B cell (primary cell): ENCODE measurements at regions not wholly inside any gene's neighbourhood (a gene's known extent, or its start where the extent isn't known, plus 50 kb on each side); places are given as distances from the start of the nearest gene placed in this dataset.

Source experiments
- ATAC-seq: fragments of 200-7000 bp; cut with Tn5 transposase; one replicate; pipeline ENCODE4 v1.10.0; 2021; ENCODE audit warnings: low read depth, mild to moderate bottlenecking, moderate number of reproducible peaks, moderate library complexity
- CTCF ChIA-PET: fragments of 350-600 bp; sonication (Branson Sonifier 250); formaldehyde crosslinking; loops from one replicate; lab custom pipeline; 2021; ENCODE audit warnings: antibody characterized with exemption, inconsistent platforms; lab: Charles Lee
- POLR2A ChIA-PET: fragments of 350-600 bp; sonication (Branson Sonifier 250); formaldehyde crosslinking; loops from one replicate; lab custom pipeline; 2021; ENCODE audit warnings: antibody characterized with exemption; lab: Charles Lee
- DNase-seq: peaks from one replicate; pipeline ENCODE4 v3.0.0; 2013
- H2AFZ ChIP-seq: 2 replicates; pipeline ENCODE4 v1.6.1; 2012; ENCODE audit warnings: mild to moderate bottlenecking, low read depth, low read length; ENCODE audit not compliant: insufficient read depth, poor library complexity, severe bottlenecking
- H3K27ac ChIP-seq, 2 donors: 1 replicate in 1 of 2; 2 replicates in 1 of 2; pipeline ENCODE4 v1.5.1; 2012 to 2013; ENCODE audit warnings: low read length in 2 of 2, mild to moderate bottlenecking in 2 of 2, moderate library complexity in 1 of 2
- H3K27me3 ChIP-seq, 4 experiments: fragments of 200-600 bp in 1 of 4; sonication (generic) in 1 of 4; replicated peaks in 1 of 4; 1 replicate in 2 of 4; 2 replicates in 2 of 4; pipeline versions ENCODE4 v1.6.1 to v1.7.0; 2013 to 2016; ENCODE audit warnings: low read length in 3 of 4, mild to moderate bottlenecking in 2 of 4, mixed read lengths in 1 of 4, moderate library complexity in 1 of 4; ENCODE audit not compliant: insufficient read depth in 4 of 4, control insufficient read depth in 3 of 4; ENCODE audit errors: control extremely low read depth in 1 of 4
- H3K36me3 ChIP-seq, 2 experiments: replicated peaks in 1 of 2; 1 replicate in 1 of 2; 2 replicates in 1 of 2; pipeline versions ENCODE4 v1.6.1 to v1.7.1; 2013; ENCODE audit warnings: low read length in 1 of 2; ENCODE audit not compliant: insufficient read depth in 2 of 2, control insufficient read depth in 1 of 2; ENCODE audit errors: control extremely low read depth in 1 of 2, extremely low read depth in 1 of 2
- H3K4me1 ChIP-seq, 2 donors: fragments of 200-600 bp in 1 of 2; sonication (generic) in 1 of 2; 1 replicate in 1 of 2; 2 replicates in 1 of 2; pipeline versions ENCODE4 v1.5.1 to v1.6.1; 2013 to 2017; ENCODE audit warnings: low read length in 2 of 2; ENCODE audit not compliant: control insufficient read depth in 2 of 2, insufficient read depth in 2 of 2
- H3K4me2 ChIP-seq: replicated peaks from 2 replicates; pipeline ENCODE3; 2012; ENCODE audit warnings: mild to moderate bottlenecking, low read depth, low read length; ENCODE audit not compliant: poor library complexity, severe bottlenecking
- H3K4me3 ChIP-seq, 5 experiments: fragments of 200-600 bp in 1 of 5; sonication (generic) in 1 of 5; 1 replicate in 3 of 5; 2 replicates in 2 of 5; pipeline versions ENCODE4 v1.5.1 to v1.7.0; 2011 to 2016; ENCODE audit warnings: low read length in 4 of 5, mild to moderate bottlenecking in 4 of 5, low read depth in 2 of 5, control low read depth in 1 of 5, moderate library complexity in 1 of 5; ENCODE audit not compliant: insufficient read depth in 1 of 5; ENCODE audit errors: control extremely low read depth in 1 of 5, extremely low read depth in 1 of 5
- H3K79me2 ChIP-seq: fragments of 200-600 bp; sonication (generic); one replicate; pipeline ENCODE4 v1.6.0; 2016; ENCODE audit warnings: low read length; ENCODE audit not compliant: control insufficient read depth, insufficient read depth
- H3K9ac ChIP-seq: fragments of 200-600 bp; sonication (generic); 2 replicates; pipeline ENCODE4 v1.6.1; 2017; ENCODE audit warnings: mild to moderate bottlenecking, low read length, moderate library complexity
- H3K9me3 ChIP-seq, 3 donors: one replicate each; pipeline versions ENCODE4 v1.6.1 to v1.7.1; 2013; ENCODE audit warnings: low read length in 2 of 3; ENCODE audit not compliant: control insufficient read depth in 2 of 3, insufficient read depth in 1 of 3; ENCODE audit errors: control extremely low read depth in 1 of 3
- H4K20me1 ChIP-seq: 2 replicates; pipeline ENCODE4 v1.6.0; 2012; ENCODE audit warnings: mild to moderate bottlenecking, low read length; ENCODE audit not compliant: insufficient read depth, control insufficient read depth, poor library complexity, severe bottlenecking
- H3K27ac Mint-ChIP-seq: one replicate; pipeline ENCODE4 v1.8.0; 2021; ENCODE audit warnings: mixed read lengths
- H3K27me3 Mint-ChIP-seq: one replicate; pipeline ENCODE4 v1.8.0; 2021; ENCODE audit warnings: mixed read lengths
- H3K4me1 Mint-ChIP-seq: one replicate; pipeline ENCODE4 v1.8.0; 2021; ENCODE audit warnings: mixed read lengths
- H3K4me3 Mint-ChIP-seq: one replicate; pipeline ENCODE4 v1.8.0; 2021; ENCODE audit warnings: mixed read lengths
- H3K9me3 Mint-ChIP-seq: one replicate; pipeline ENCODE4 v1.8.0; 2022; ENCODE audit warnings: mixed read lengths; ENCODE audit not compliant: insufficient read depth
- EZH2 ChIP-seq: IDR thresholded peaks from 2 replicates; pipeline ENCODE4 v1.6.1; 2012; ENCODE audit warnings: borderline replicate concordance, low read depth, mild to moderate bottlenecking, moderate library complexity, low read length; ENCODE audit not compliant: insufficient read depth, poor library complexity, severe bottlenecking
- WGBS: methylation state at CpG from one replicate; pipeline ENCODE4 v1.1.5; 2013; ENCODE audit warnings: missing lambda C conversion rate; ENCODE audit not compliant: insufficient coverage; 5-methylcytosine and 5-hydroxymethylcytosine counted together
- intact Hi-C: fragments of 100-400 bp; cut with micrococcal nuclease; formaldehyde crosslinking; loops from one replicate; pipeline ENCODE4 v1.10.0; 2022
- TF ChIP-seq, protein P1 (sequence below): fragments of 200-600 bp; IDR thresholded peaks from one replicate; pipeline ENCODE4 v1.8.0; 2022; ENCODE audit warnings: antibody characterized with exemption, mild to moderate bottlenecking

DNA sequence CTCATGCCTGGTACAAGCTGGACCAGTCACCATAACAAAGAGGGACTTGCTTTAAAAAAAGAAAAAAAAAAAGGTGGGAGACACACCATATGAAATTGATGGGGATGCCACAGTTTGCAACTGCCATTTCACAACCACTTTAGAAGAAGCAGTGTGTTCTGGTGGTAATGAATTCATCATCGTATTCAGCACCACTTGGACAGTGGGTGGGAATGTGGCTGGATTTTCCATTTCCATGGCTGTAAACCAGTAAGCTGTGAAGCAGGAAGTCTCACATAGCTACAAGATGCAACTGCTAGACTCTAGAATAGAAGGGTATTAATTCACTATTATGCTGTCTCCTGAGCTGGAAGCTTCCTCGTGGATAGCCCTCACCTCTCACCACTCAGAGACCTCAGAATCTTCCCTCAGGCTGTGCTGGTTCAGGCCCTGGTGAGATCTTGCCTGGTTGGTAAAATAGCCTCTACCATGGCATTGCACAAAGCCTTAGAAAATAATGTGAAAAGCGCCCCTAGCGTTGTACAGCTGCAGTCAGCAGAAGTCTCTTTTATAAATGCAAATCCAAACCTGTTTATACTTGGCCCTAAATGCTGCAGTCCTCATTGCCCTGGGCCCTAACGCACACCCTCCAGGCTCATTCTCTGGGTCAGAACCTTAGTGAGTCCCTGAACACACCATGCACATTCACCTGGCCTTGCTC, 150.7 kb downstream of the KCTD15 start:
- no peak overlapping the region for H2AFZ ChIP-seq
- Mint-ChIP-seq H3K27ac (no peak overlapping the region), H3K4me3 (no peak overlapping the region), H3K9me3 (no peaks in the 10 kb centered on the region), H3K27me3 (peaks cover 8% of the 10 kb centered on the region), H3K4me1 (no peaks in the 10 kb centered on the region)
- H3K9me3 ChIP-seq = peaks cover 0 to 6% (median 0%) of the 10 kb centered on the region in 3 donors
- ChIA-PET CTCF (interaction anchor here (0.7 kb wide), 1 partner anchor 712 kb away, joined by 3 read pairs; no protein-coding TSS in a partner anchor), POLR2A (no interaction called here)
- H3K4me1 ChIP-seq = no peaks in the 10 kb centered on the region
- no peaks in the 10 kb centered on the region for H4K20me1 ChIP-seq
- no peak overlapping the region for H3K9ac ChIP-seq
- intact Hi-C loops = no loop called here
- H3K4me2 ChIP-seq = no peak overlapping the region
- TF ChIP-seq EZH2 = no peak
- TF ChIP-seq, protein P1, sequence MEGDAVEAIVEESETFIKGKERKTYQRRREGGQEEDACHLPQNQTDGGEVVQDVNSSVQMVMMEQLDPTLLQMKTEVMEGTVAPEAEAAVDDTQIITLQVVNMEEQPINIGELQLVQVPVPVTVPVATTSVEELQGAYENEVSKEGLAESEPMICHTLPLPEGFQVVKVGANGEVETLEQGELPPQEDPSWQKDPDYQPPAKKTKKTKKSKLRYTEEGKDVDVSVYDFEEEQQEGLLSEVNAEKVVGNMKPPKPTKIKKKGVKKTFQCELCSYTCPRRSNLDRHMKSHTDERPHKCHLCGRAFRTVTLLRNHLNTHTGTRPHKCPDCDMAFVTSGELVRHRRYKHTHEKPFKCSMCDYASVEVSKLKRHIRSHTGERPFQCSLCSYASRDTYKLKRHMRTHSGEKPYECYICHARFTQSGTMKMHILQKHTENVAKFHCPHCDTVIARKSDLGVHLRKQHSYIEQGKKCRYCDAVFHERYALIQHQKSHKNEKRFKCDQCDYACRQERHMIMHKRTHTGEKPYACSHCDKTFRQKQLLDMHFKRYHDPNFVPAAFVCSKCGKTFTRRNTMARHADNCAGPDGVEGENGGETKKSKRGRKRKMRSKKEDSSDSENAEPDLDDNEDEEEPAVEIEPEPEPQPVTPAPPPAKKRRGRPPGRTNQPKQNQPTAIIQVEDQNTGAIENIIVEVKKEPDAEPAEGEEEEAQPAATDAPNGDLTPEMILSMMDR = no peak
- no peak overlapping the region for H3K27ac ChIP-seq
- no peaks in the 10 kb centered on the region for H3K79me2 ChIP-seq
- H3K27me3 ChIP-seq = no peaks in the 10 kb centered on the region
- 76% methylated on average over 5 of the region's 5 CpGs for WGBS
- ATAC-seq = no peak
- no peak for DNase-seq
- H3K4me3 ChIP-seq = no peak overlapping the region
- H3K36me3 ChIP-seq = no peaks in the 10 kb centered on the region

DNA sequence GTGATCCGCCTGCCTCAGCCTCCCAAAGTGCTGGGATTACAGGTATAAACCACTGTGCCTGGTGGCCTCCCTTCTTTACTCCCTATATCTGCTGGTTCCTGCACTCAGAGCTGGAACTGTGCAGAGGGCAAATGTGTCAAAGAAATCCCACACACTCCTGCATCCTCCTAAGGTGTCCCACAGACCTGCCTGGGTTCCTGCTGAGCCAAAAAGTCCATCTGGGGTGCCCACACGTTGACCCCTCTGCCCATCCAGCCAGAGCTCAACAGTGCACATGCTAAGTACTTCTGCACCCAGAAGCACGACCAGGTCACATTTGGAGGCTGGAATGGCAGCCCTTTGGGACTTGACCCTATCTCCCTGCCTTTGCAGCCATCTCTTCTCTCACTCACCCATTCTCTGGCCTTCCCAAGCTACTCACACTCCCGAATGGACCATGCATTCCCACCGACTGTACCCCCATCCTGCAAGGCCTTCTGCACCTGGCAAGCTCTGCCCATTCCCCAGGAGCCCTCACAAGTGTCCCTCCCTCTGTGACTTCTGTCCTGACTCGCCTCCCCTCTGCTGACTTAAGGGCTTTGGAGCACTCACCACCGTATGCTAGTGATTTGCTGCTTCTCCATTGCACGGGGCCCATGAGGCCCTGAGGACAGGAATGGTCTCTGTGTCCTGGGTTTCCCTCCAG, 152.1 kb downstream of the KCTD15 start:
- no peak for DNase-seq

More for the DNA sequence above, 152.1 kb downstream of the KCTD15 start:
- intact Hi-C loops = no loop called here
- WGBS = 76% methylated on average over 8 of the region's 8 CpGs
- Mint-ChIP-seq H3K9me3 (no peaks in the 10 kb centered on the region), H3K27me3 (peaks cover 10% of the 10 kb centered on the region), H3K27ac (no peak overlapping the region), H3K4me3 (no peak overlapping the region), H3K4me1 (no peaks in the 10 kb centered on the region)
- no peaks in the 10 kb centered on the region for H3K79me2 ChIP-seq
- H3K4me1 ChIP-seq = no peaks in the 10 kb centered on the region
- peaks cover 0 to 10% (median 0%) of the 10 kb centered on the region in 3 donors for H3K9me3 ChIP-seq
- H4K20me1 ChIP-seq = no peaks in the 10 kb centered on the region
- CTCF ChIA-PET = interaction anchor here (0.5 to 1.2 kb wide), 2 partner anchors 15 to 171 kb away, joined by 3 to 6 read pairs; no protein-coding TSS in a partner anchor
- no peak for ATAC-seq
- no peaks in the 10 kb centered on the region for H3K36me3 ChIP-seq
- H3K4me3 ChIP-seq = no peak overlapping the region
- H3K27me3 ChIP-seq = no peaks in the 10 kb centered on the region
- POLR2A ChIA-PET = no interaction called here
- no peak overlapping the region for H3K4me2 ChIP-seq
- TF ChIP-seq EZH2 = no peak
- TF ChIP-seq, protein P1 = no peak
- H2AFZ ChIP-seq = no peak overlapping the region
- H3K27ac ChIP-seq = no peak overlapping the region
- no peak overlapping the region for H3K9ac ChIP-seq
